K562 (cell line): ENCODE measurements at regions not wholly inside any gene's neighbourhood (a gene's known extent, or its start where the extent isn't known, plus 50 kb on each side); places are given as distances from the start of the nearest gene placed in this dataset.

Source experiments
- CBFA2T3 ChIP-seq: fragments of 450-650 bp; IDR thresholded peaks from 2 replicates; pipeline ENCODE4 v1.6.1; 2017
- EGR1 ChIP-seq: fragments of 450-650 bp; conservative IDR thresholded peaks from 2 replicates; pipeline ENCODE4 v1.6.1; 2017; ENCODE audit warnings: mild to moderate bottlenecking
- ELF1 ChIP-seq: fragments of 200-800 bp; sonication (Bioruptor generic); IDR thresholded peaks from 2 replicates; pipeline ENCODE4 v1.6.1; 2016; ENCODE audit warnings: missing genetic modification characterization, missing compliant biosample characterization
- FOXJ2 ChIP-seq: fragments of 200-800 bp; sonication (Bioruptor generic); IDR thresholded peaks from 2 replicates; pipeline ENCODE4 v1.6.1; 2016; ENCODE audit warnings: missing genetic modification characterization, missing compliant biosample characterization
- HDAC2 ChIP-seq: fragments of 450-650 bp; IDR thresholded peaks from 2 replicates; pipeline ENCODE4 v1.6.1; 2016; ENCODE audit warnings: mild to moderate bottlenecking
- IRF1 ChIP-seq: sonication (generic); formaldehyde crosslinking; IDR thresholded peaks from 2 replicates; pipeline ENCODE4 v1.8.0; 2022; ENCODE audit warnings: missing genetic modification reagents, mild to moderate bottlenecking, borderline replicate concordance
- MAZ ChIP-seq, 2 experiments: fragments of 450-650 bp in 1 of 2; sonication (generic) in 1 of 2; formaldehyde crosslinking; IDR thresholded peaks in 1 of 2; conservative IDR thresholded peaks in 1 of 2; 2 replicates each; pipeline versions ENCODE4 v1.4.0 to v1.5.0; 2020; ENCODE audit warnings: mild to moderate bottlenecking in 1 of 2, missing genetic modification reagents in 1 of 2
- PKNOX1 ChIP-seq: fragments of 450-650 bp; IDR thresholded peaks from 2 replicates; pipeline ENCODE4 v1.6.1; 2016
- SIN3A ChIP-seq, 2 experiments: fragments of 150-350 bp in 1 of 2; IDR thresholded peaks; 2 replicates each; pipeline ENCODE4 v1.6.1; 2011 to 2016; ENCODE audit warnings: borderline replicate concordance in 2 of 2, low read depth in 2 of 2, low read length in 2 of 2, mild to moderate bottlenecking in 2 of 2, moderate library complexity in 2 of 2; ENCODE audit not compliant: control insufficient read depth in 1 of 2
- ZNF175 ChIP-seq: fragments of 200-800 bp; sonication (Bioruptor generic); IDR thresholded peaks from 2 replicates; pipeline ENCODE4 v1.6.1; 2016; ENCODE audit warnings: low read depth, mild to moderate bottlenecking, missing genetic modification characterization, missing compliant biosample characterization

GRCh38 chr6:72552938-72553337 lies 68.9 kb upstream of the KCNQ5 start (continued):
- TF ChIP-seq FOXJ2 (tag) (peak; percentile 81), SIN3A (IDR thresholded peaks at IDR 0.05; ENCODE audit: borderline replicate concordance in 2 of 2, control insufficient read depth in 1 of 2, low read depth in 2 of 2, low read length in 2 of 2) (peak in 1 of 2 experiments; percentile 62; a peak in 1 of 4 replicates), EGR1 (0 out of 2 replicates have a peak, but pooled peaks have one; percentile 9), HDAC2 (no peak), MAZ (CRISPR knock-in tag; conservative IDR thresholded peaks at IDR 0.05 in 1 of 2, IDR thresholded peaks at IDR 0.05 in 1 of 2) (0 out of 4 replicates have a peak, but pooled peaks of 1 of the 2 experiments have one; percentile 19), CBFA2T3 (peak; percentile 26; the same call in 1 of the 2 replicates), PKNOX1 (peak; percentile 32), IRF1 (CRISPR knock-in tag) (no peak), ELF1 (no peak), ZNF175 (CRISPR knock-in tag) (no peak)
- TF ChIP-seq, all 486 proteins: peak for 27
